Fibroblast of villous mesenchyme (primary cell): ENCODE measurements at regions not wholly inside any gene's neighbourhood (a gene's known extent, or its start where the extent isn't known, plus 50 kb on each side); places are given as distances from the start of the nearest gene placed in this dataset.

Experiments
- DNase-seq: peaks from one replicate; pipeline ENCODE4 v3.0.0-alpha.2; 2010; ENCODE audit warnings: low read depth
- H3K4me3 ChIP-seq: 2 replicates; pipeline ENCODE4 v1.5.1; 2011; ENCODE audit warnings: low read depth, mild to moderate bottlenecking, low read length
- TF ChIP-seq, protein P1 (sequence below): IDR thresholded peaks from 2 replicates; pipeline ENCODE4 v1.5.1; 2012; ENCODE audit warnings: low read depth, mild to moderate bottlenecking, low read length; ENCODE audit not compliant: insufficient read depth

DNA sequence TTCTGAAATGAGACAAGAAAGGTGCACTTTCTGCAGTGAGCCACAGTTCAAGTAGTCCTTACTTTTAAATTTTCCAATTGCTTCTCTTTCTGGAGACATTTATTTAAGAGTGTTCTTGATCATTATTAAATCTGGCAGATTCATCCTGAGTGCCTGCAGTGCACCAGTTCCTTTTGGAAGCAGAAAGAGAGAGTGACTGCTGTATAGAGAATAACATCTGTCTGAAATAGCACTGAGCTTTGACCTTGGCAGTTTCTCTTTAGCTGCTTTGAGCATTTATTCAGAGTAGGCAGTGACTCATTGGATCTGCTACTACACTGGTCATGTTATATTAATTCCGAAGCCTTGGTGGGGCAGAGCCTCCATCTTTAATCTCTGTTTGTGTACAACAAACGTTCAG lies 1373.7 kb downstream of the PCDH9 start:
- DNase-seq, result peak; percentile 21
- H3K4me3 ChIP-seq, result no peak overlapping the region
- TF ChIP-seq, protein P1, sequence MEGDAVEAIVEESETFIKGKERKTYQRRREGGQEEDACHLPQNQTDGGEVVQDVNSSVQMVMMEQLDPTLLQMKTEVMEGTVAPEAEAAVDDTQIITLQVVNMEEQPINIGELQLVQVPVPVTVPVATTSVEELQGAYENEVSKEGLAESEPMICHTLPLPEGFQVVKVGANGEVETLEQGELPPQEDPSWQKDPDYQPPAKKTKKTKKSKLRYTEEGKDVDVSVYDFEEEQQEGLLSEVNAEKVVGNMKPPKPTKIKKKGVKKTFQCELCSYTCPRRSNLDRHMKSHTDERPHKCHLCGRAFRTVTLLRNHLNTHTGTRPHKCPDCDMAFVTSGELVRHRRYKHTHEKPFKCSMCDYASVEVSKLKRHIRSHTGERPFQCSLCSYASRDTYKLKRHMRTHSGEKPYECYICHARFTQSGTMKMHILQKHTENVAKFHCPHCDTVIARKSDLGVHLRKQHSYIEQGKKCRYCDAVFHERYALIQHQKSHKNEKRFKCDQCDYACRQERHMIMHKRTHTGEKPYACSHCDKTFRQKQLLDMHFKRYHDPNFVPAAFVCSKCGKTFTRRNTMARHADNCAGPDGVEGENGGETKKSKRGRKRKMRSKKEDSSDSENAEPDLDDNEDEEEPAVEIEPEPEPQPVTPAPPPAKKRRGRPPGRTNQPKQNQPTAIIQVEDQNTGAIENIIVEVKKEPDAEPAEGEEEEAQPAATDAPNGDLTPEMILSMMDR, result no peak

DNA sequence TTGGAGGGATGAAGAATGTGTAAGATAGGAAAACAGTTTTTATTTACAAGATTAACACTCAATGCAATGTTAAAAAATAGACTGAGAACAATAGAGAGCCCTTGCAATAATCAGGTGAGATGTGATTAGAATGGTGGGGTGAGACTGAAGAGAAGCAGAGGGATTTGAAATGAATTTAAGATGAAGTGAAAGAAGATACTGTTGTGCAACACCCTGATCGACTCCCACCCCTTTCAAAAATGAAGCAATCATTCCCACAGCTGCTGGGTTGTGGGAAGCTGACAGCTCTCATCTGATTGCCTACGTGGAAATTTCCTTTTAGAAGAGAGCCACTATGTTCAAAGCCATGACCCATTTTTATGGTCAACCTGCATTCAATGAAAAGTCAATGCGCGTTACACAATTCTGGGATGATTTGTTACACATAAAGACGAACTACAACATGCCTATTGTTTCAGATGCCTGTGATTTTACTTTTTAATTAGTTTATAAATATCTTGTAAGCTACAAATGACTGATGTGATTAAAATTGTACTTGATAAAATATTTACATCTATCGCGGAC lies 1374.8 kb downstream of the PCDH9 start:
- TF ChIP-seq, protein P1, result no peak
- DNase-seq, result peak; percentile 34
- no peak overlapping the region for H3K4me3 ChIP-seq

DNA sequence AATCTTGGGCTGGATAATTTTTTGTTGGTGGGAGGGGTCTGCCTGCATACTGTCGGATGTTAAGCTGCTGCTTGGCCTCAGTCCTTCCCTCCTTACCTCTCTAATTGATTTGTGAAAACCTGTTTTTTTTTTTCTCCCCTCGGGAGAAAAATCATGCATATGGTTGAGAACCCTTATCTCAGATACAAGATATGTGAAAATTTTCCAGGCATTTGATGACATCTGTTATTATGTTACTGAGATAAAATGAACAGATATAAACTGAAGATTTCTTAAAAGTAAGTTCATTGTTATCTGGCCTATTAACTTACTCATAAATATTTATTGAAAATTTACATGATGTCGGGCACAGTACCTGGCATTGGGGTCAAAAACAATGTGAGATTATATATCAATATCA lies 1375.7 kb downstream of the PCDH9 start:
- no peak for DNase-seq
- H3K4me3 ChIP-seq, result no peak overlapping the region
- TF ChIP-seq, protein P1, result no peak

DNA sequence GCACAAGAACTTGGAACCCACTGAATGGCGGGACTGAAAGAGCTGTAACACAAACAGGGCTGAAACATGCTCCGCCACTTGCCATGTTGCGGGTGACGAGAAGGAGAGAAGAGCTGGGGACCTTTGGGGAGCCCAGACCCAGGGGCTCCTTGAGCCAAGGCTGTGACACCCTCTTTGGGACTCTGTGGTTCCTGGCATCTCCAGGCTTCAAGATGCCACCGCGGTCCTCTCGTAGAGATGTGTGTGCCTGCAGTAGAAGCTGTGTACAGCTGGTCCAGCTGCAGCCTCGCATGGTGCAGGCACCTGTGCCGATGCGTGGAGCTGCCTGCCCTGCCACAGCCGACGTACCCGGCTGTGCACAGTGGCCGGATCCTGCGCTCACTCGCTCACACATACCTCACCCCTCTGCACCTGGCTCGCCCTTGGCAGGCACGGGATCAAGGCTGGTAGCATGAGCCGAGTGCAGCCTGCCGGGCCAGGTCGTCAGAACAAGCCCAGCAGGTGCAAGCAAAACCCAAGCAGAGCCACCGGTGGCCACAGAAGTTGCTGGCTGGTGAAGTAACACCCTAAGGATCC lies 1385.8 kb downstream of the PCDH9 start:
- no peak overlapping the region for H3K4me3 ChIP-seq
- TF ChIP-seq, protein P1, result no peak
- DNase-seq, result no peak

DNA sequence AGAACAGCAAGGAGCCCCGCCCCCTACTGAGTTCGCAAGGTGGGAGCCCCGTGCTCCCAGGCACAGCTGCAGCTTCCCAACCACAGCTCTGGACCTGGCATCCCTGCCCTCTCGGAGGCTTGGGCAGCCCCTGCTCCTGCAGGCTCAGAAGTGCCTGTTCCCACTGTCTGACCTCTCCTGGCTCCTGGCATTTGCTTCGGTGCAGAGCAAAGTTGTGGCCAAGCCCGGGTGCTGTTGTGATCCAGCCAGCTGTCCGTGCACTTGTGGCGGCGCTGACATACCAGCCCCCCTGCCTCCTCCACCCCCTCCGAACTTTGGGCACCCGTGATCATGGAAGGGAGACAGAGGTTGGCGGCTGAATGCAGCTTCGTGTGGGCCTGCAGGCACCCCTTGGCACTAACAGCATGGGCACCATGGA lies 1386.8 kb downstream of the PCDH9 start:
- TF ChIP-seq, protein P1, result no peak
- no peak for DNase-seq
- no peak overlapping the region for H3K4me3 ChIP-seq

DNA sequence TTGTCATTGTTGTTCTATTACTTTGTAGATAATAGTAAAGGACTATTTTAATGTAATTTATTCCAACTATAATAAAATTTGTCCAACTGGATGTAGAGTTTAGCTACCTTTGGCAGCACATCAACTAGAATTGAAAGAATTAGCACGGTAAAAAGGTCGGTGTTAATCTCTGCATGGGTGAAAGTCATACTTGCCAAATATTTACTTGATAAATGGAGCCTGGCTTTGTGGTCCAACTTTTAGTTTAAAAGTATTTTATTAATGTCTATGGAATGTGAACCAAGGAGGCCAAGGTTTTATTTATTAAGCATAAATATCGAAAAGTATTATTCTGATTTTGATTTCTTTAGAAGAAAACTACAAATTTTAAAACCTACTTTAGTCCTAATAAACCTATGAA lies 1389.0 kb downstream of the PCDH9 start:
- DNase-seq, result no peak
- no peak overlapping the region for H3K4me3 ChIP-seq
- TF ChIP-seq, protein P1, result no peak

DNA sequence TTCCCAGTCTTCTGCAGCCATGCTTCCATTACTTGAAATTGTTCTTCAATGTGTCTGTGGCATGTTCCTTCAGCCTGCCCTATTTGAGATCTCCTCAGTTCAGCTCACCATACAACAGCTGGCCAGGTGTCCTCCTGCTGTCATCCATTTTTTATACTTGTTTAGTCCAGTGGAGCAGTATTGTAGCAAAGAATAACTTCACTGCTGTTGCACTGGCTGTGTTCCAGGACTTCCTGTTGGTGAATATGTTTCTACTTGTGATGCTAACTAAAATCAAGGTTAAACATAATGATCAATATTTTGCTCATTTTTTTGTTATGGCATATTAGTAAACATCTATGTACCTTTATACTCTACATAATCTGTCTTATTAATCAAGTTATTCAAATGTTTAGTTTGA lies 1394.1 kb downstream of the PCDH9 start:
- TF ChIP-seq, protein P1, result no peak
- no peak overlapping the region for H3K4me3 ChIP-seq
- DNase-seq, result no peak
